Neural progenitor cell (in vitro differentiated cells): ENCODE measurements at regions not wholly inside any gene's neighbourhood (a gene's known extent, or its start where the extent isn't known, plus 50 kb on each side); places are given as distances from the start of the nearest gene placed in this dataset.

Experiments
- EZH2 ChIP-seq: fragments of 200-600 bp; sonication (generic); IDR thresholded peaks from 2 replicates; pipeline ENCODE4 v1.6.1; 2017; ENCODE audit warnings: antibody characterized with exemption, mild to moderate bottlenecking, moderate library complexity
- TF ChIP-seq, protein P1 (sequence below): fragments of 200-600 bp; sonication (generic); IDR thresholded peaks from 2 replicates; pipeline ENCODE4 v1.5.1; 2017; ENCODE audit warnings: antibody characterized with exemption, mild to moderate bottlenecking

- TF ChIP-seq, protein P1, sequence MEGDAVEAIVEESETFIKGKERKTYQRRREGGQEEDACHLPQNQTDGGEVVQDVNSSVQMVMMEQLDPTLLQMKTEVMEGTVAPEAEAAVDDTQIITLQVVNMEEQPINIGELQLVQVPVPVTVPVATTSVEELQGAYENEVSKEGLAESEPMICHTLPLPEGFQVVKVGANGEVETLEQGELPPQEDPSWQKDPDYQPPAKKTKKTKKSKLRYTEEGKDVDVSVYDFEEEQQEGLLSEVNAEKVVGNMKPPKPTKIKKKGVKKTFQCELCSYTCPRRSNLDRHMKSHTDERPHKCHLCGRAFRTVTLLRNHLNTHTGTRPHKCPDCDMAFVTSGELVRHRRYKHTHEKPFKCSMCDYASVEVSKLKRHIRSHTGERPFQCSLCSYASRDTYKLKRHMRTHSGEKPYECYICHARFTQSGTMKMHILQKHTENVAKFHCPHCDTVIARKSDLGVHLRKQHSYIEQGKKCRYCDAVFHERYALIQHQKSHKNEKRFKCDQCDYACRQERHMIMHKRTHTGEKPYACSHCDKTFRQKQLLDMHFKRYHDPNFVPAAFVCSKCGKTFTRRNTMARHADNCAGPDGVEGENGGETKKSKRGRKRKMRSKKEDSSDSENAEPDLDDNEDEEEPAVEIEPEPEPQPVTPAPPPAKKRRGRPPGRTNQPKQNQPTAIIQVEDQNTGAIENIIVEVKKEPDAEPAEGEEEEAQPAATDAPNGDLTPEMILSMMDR, result peak; percentile 33
- no peak for TF ChIP-seq EZH2
Observed at GRCh38 chr4:93897559-93897958, 69.0 kb downstream of the ATOH1 start.
